CD14-positive monocyte (primary cell): ENCODE measurements at regions not wholly inside any gene's neighbourhood (a gene's known extent, or its start where the extent isn't known, plus 50 kb on each side); places are given as distances from the start of the nearest gene placed in this dataset.

Experiments used
- DNase-seq, 3 donors: peaks; one replicate each; pipeline ENCODE4 v3.0.0-alpha.2; 2011 to 2022
- H2AFZ ChIP-seq: 2 replicates; pipeline ENCODE4 v1.6.0; 2012; ENCODE audit warnings: mild to moderate bottlenecking, low read depth, low read length, inconsistent platforms; ENCODE audit not compliant: insufficient read depth, poor library complexity, severe bottlenecking
- H3K27ac ChIP-seq, 2 donors: 1 replicate in 1 of 2; 2 replicates in 1 of 2; pipeline ENCODE4 v1.5.1; 2012 to 2013; ENCODE audit warnings: low read length in 2 of 2, control low read depth in 1 of 2, inconsistent platforms in 1 of 2, low read depth in 1 of 2, mild to moderate bottlenecking in 1 of 2
- H3K27me3 ChIP-seq, 2 donors: one replicate each; pipeline versions ENCODE4 v1.6.0 to v1.6.1; 2011 to 2013; ENCODE audit warnings: low read length in 2 of 2; ENCODE audit not compliant: control insufficient read depth in 2 of 2, insufficient read depth in 2 of 2
- H3K36me3 ChIP-seq, 2 donors: replicated peaks in 1 of 2; 1 replicate in 1 of 2; 2 replicates in 1 of 2; pipeline versions ENCODE4 v1.5.1 to v1.6.1; 2012 to 2013; ENCODE audit warnings: low read length in 2 of 2, control low read depth in 1 of 2, inconsistent platforms in 1 of 2, mild to moderate bottlenecking in 1 of 2; ENCODE audit not compliant: insufficient read depth in 2 of 2, control insufficient read depth in 1 of 2
- H3K4me1 ChIP-seq, 2 donors: 1 replicate in 1 of 2; 2 replicates in 1 of 2; pipeline versions ENCODE4 v1.5.1 to v1.6.1; 2012 to 2013; ENCODE audit warnings: low read length in 2 of 2, control low read depth in 1 of 2, inconsistent platforms in 1 of 2, mild to moderate bottlenecking in 1 of 2, moderate library complexity in 1 of 2; ENCODE audit not compliant: insufficient read depth in 2 of 2, control insufficient read depth in 1 of 2
- H3K4me2 ChIP-seq: replicated peaks from 2 replicates; pipeline ENCODE3; 2012; ENCODE audit warnings: low read length, moderate library complexity, mild to moderate bottlenecking; ENCODE audit not compliant: poor library complexity, severe bottlenecking; ENCODE audit errors: extremely low read depth
- H3K4me3 ChIP-seq, 3 experiments: fragments of 200-600 bp in 1 of 3; sonication (generic) in 1 of 3; replicated peaks in 1 of 3; 1 replicate in 2 of 3; 2 replicates in 1 of 3; pipeline ENCODE4 v1.5.1; 2011 to 2013; ENCODE audit warnings: low read length in 3 of 3, mild to moderate bottlenecking in 3 of 3, control low read depth in 2 of 3, low read depth in 2 of 3, inconsistent platforms in 1 of 3, moderate library complexity in 1 of 3
- H3K79me2 ChIP-seq: 2 replicates; pipeline ENCODE4 v1.6.0; 2012; ENCODE audit warnings: mild to moderate bottlenecking, control low read depth, inconsistent platforms, low read length, moderate library complexity; ENCODE audit not compliant: insufficient read depth
- H3K9ac ChIP-seq: 2 replicates; pipeline ENCODE4 v1.6.0; 2017; ENCODE audit warnings: low read length, mild to moderate bottlenecking; ENCODE audit not compliant: insufficient read depth, poor library complexity, severe bottlenecking
- H3K9me3 ChIP-seq, 2 donors: replicated peaks in 1 of 2; 1 replicate in 1 of 2; 2 replicates in 1 of 2; pipeline versions ENCODE4 v1.5.1 to v1.6.1; 2012 to 2013; ENCODE audit warnings: low read length in 2 of 2, control low read depth in 1 of 2; ENCODE audit not compliant: control insufficient read depth in 1 of 2, insufficient read depth in 1 of 2
- H4K20me1 ChIP-seq: 2 replicates; pipeline ENCODE4 v1.6.0; 2012; ENCODE audit warnings: mild to moderate bottlenecking, low read length, control low read depth, moderate library complexity; ENCODE audit not compliant: insufficient read depth
- H3K27ac Mint-ChIP-seq, 7 donors: one replicate each; pipeline ENCODE4 v1.8.0; 2020; ENCODE audit warnings: mild to moderate bottlenecking in 7 of 7, mixed read lengths in 7 of 7, moderate library complexity in 6 of 7, inconsistent platforms in 2 of 7
- H3K27me3 Mint-ChIP-seq, 3 donors: one replicate each; pipeline ENCODE4 v1.8.0; 2021 to 2022; ENCODE audit warnings: low read depth in 3 of 3, mild to moderate bottlenecking in 3 of 3, mixed read lengths in 3 of 3, moderate library complexity in 3 of 3, inconsistent platforms in 1 of 3
- H3K36me3 Mint-ChIP-seq, 2 donors: one replicate each; pipeline ENCODE4 v1.8.0; 2020; ENCODE audit warnings: mixed read lengths in 2 of 2, inconsistent platforms in 1 of 2, mild to moderate bottlenecking in 1 of 2
- H3K4me1 Mint-ChIP-seq: one replicate; pipeline ENCODE4 v1.8.0; 2020; ENCODE audit warnings: mild to moderate bottlenecking, mixed read lengths
- H3K4me3 Mint-ChIP-seq, 2 donors: one replicate each; pipeline ENCODE4 v1.8.0; 2020; ENCODE audit warnings: mild to moderate bottlenecking in 2 of 2, mixed read lengths in 2 of 2, moderate library complexity in 1 of 2
- H3K9me3 Mint-ChIP-seq, 7 donors: one replicate each; pipeline ENCODE4 v1.8.0; 2020 to 2022; ENCODE audit warnings: mixed read lengths in 7 of 7, mild to moderate bottlenecking in 6 of 7, moderate library complexity in 6 of 7, inconsistent platforms in 2 of 7
- WGBS: methylation state at CpG from one replicate; pipeline ENCODE4 v1.1.5; 2013; ENCODE audit warnings: missing lambda C conversion rate; ENCODE audit not compliant: insufficient coverage; 5-methylcytosine and 5-hydroxymethylcytosine counted together
- intact Hi-C, 2 donors: fragments of 100-400 bp; cut with micrococcal nuclease; formaldehyde crosslinking; loops; one replicate each; pipeline versions ENCODE4 v1.15.0 to v1.15.1; 2023
- TF ChIP-seq, protein P1 (sequence below): fragments of 200-600 bp; IDR thresholded peaks from one replicate; pipeline ENCODE4 v1.8.0; 2022; ENCODE audit warnings: antibody characterized with exemption, mild to moderate bottlenecking

DNA sequence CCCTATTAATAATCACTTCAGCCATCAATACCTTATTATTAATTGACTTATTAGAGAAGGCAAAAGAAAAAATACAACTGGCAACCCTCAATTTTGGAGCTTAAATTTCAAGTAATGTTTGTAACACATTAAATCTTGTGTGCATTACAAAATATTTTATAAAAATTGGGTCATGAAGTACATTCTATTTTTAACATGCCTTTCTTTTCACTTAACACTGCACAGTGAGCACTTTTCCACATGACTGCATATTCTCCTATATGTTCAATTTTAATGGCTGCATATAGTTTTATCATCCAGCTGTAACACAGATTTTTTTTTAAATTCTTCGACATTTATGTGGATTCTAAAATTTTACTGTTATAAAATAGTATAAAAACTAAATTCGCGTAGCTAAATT is 92.5 kb downstream of the SLC17A6 start:
- intact Hi-C loops = no loop called here
- H3K27me3 ChIP-seq = peaks cover 3 to 20% of the 10 kb centered on the region in 2 donors
- H3K79me2 ChIP-seq = no peaks in the 10 kb centered on the region
- H3K4me3 ChIP-seq = no peak overlapping the region
- H3K36me3 Mint-ChIP-seq = no peaks in the 10 kb centered on the region
- H3K27ac Mint-ChIP-seq = no peak overlapping the region
- no peak overlapping the region for H3K9ac ChIP-seq
- H3K9me3 Mint-ChIP-seq = peaks cover 0 to 14% (median 8%) of the 10 kb centered on the region in 7 donors
- DNase-seq = no peak
- H3K27ac ChIP-seq = no peak overlapping the region
- no peak overlapping the region for H3K4me3 Mint-ChIP-seq
- H3K36me3 ChIP-seq = no peaks in the 10 kb centered on the region
- no CpG with 5 or more reads among the region's 3 CpGs for WGBS
- no peaks in the 10 kb centered on the region for H3K4me1 Mint-ChIP-seq
- H3K9me3 ChIP-seq = no peaks in the 10 kb centered on the region
- no peak overlapping the region for H2AFZ ChIP-seq
- TF ChIP-seq, protein P1, sequence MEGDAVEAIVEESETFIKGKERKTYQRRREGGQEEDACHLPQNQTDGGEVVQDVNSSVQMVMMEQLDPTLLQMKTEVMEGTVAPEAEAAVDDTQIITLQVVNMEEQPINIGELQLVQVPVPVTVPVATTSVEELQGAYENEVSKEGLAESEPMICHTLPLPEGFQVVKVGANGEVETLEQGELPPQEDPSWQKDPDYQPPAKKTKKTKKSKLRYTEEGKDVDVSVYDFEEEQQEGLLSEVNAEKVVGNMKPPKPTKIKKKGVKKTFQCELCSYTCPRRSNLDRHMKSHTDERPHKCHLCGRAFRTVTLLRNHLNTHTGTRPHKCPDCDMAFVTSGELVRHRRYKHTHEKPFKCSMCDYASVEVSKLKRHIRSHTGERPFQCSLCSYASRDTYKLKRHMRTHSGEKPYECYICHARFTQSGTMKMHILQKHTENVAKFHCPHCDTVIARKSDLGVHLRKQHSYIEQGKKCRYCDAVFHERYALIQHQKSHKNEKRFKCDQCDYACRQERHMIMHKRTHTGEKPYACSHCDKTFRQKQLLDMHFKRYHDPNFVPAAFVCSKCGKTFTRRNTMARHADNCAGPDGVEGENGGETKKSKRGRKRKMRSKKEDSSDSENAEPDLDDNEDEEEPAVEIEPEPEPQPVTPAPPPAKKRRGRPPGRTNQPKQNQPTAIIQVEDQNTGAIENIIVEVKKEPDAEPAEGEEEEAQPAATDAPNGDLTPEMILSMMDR = no peak
- no peaks in the 10 kb centered on the region for H3K4me1 ChIP-seq
- H4K20me1 ChIP-seq = no peaks in the 10 kb centered on the region
- no peak overlapping the region for H3K4me2 ChIP-seq
- H3K27me3 Mint-ChIP-seq = peaks cover 16 to 19% (median 18%) of the 10 kb centered on the region in 3 donors

DNA sequence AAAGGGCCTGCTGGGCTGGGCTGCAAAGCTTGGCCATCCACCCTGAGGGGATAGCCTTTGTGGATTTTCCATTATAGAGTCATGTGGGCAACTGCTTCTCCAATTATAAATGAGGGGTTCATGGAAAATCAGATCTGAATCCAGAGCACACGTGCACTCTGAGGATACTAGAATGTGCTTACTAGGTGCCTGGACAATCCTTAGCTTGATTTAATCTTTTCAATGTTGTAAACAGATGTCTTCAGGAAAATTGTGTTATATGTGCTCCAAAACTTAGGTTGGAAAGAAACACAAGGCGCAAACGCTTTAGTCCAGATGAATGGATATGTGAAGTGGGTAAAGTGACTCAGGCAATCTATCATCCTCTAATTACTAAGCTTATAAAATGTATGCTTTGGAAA is 92.0 kb downstream of the SLC17A6 start:
- H3K4me1 ChIP-seq = no peaks in the 10 kb centered on the region
- intact Hi-C loops = no loop called here
- no peak overlapping the region for H3K27ac ChIP-seq
- no peak overlapping the region for H3K4me2 ChIP-seq
- TF ChIP-seq, protein P1 = no peak
- H3K4me3 Mint-ChIP-seq = no peak overlapping the region
- no peaks in the 10 kb centered on the region for H4K20me1 ChIP-seq
- H3K27ac Mint-ChIP-seq = no peak overlapping the region
- H3K9me3 Mint-ChIP-seq = peaks cover 0 to 12% (median 8%) of the 10 kb centered on the region in 7 donors
- no peaks in the 10 kb centered on the region for H3K36me3 Mint-ChIP-seq
- peaks cover 16 to 19% (median 18%) of the 10 kb centered on the region in 3 donors for H3K27me3 Mint-ChIP-seq
- no peaks in the 10 kb centered on the region for H3K4me1 Mint-ChIP-seq
- peaks cover 3 to 20% of the 10 kb centered on the region in 2 donors for H3K27me3 ChIP-seq
- 91% methylated on average over 1 of the region's 3 CpGs for WGBS
- no peak overlapping the region for H3K4me3 ChIP-seq
- H3K9me3 ChIP-seq = no peaks in the 10 kb centered on the region
- H2AFZ ChIP-seq = no peak overlapping the region
- H3K79me2 ChIP-seq = no peaks in the 10 kb centered on the region
- no peak for DNase-seq
- H3K9ac ChIP-seq = no peak overlapping the region
- H3K36me3 ChIP-seq = no peaks in the 10 kb centered on the region
